ENCODE measurements at regions not wholly inside any gene's neighbourhood (a gene's known extent, or its start where the extent isn't known, plus 50 kb on each side); places are given as distances from the start of the nearest gene placed in this dataset.
"Not testable (repeated sequence)": the region's sequence is repeated elsewhere in the genome, so short reads cannot be mapped to it uniquely, and the experiment has no call there.

- no peak for DNase-seq (ENCODE audit: low read depth)
Measured at GRCh38 chrX:130467936-130468335, 66.1 kb downstream of the RBMX2 start.

- no peak for DNase-seq (ENCODE audit: low read depth)
Measured at GRCh38 chrX:130468395-130468923, 66.7 kb downstream of the RBMX2 start.

GRCh38 chrX:130482871-130483270 lies 81.1 kb downstream of the RBMX2 start:
- DNase-seq (ENCODE audit: low read depth) = no peak

- no peak for DNase-seq (ENCODE audit: low read depth)
Measured at GRCh38 chrX:130485870-130486269, 84.1 kb downstream of the RBMX2 start.

GRCh38 chrX:130495502-130495901 lies 93.7 kb downstream of the RBMX2 start:
- DNase-seq (ENCODE audit: low read depth) = not testable (repeated sequence)

GRCh38 chrX:130497531-130497930 lies 95.7 kb downstream of the RBMX2 start:
- DNase-seq (ENCODE audit: low read depth) = no peak

GRCh38 chrX:130498653-130499274 lies 97.0 kb downstream of the RBMX2 start:
- DNase-seq (ENCODE audit: low read depth) = no peak

- no peak for DNase-seq (ENCODE audit: low read depth)
Measured at GRCh38 chrX:130502016-130502570, 100.3 kb downstream of the RBMX2 start.

GRCh38 chrX:130504019-130504418 lies 102.2 kb downstream of the RBMX2 start:
- DNase-seq (ENCODE audit: low read depth) = no peak

GRCh38 chrX:130507015-130507414 lies 105.2 kb downstream of the RBMX2 start:
- no peak for DNase-seq (ENCODE audit: low read depth)

- DNase-seq (ENCODE audit: low read depth) = not testable (repeated sequence)
Measured at GRCh38 chrX:130512534-130512933, 110.7 kb downstream of the RBMX2 start.

- no peak for DNase-seq (ENCODE audit: low read depth)
Measured at GRCh38 chrX:130516123-130516522, 114.3 kb downstream of the RBMX2 start.

- no peak for DNase-seq (ENCODE audit: low read depth)
Measured at GRCh38 chrX:130523460-130524394, 121.9 kb downstream of the RBMX2 start.

- DNase-seq (ENCODE audit: low read depth) = no peak
Measured at GRCh38 chrX:130524476-130525194, 122.8 kb downstream of the RBMX2 start.

- no peak for DNase-seq (ENCODE audit: low read depth)
Measured at GRCh38 chrX:130529531-130529930, 127.7 kb downstream of the RBMX2 start.

- DNase-seq (ENCODE audit: low read depth) = no peak
Measured at GRCh38 chrX:130531066-130531465, 129.3 kb downstream of the RBMX2 start.

GRCh38 chrX:130539721-130540321 lies 138.0 kb downstream of the RBMX2 start:
- DNase-seq (ENCODE audit: low read depth) = peak; percentile 11

- DNase-seq (ENCODE audit: low read depth) = no peak
Measured at GRCh38 chrX:130543603-130544325, 142.0 kb downstream of the RBMX2 start.

- DNase-seq (ENCODE audit: low read depth) = no peak
Measured at GRCh38 chrX:130545796-130546195, 144.0 kb downstream of the RBMX2 start.

- DNase-seq (ENCODE audit: low read depth) = not testable (repeated sequence)
Measured at GRCh38 chrX:130549382-130549781, 147.6 kb downstream of the RBMX2 start.

GRCh38 chrX:130550351-130550750 lies 148.6 kb downstream of the RBMX2 start:
- DNase-seq (ENCODE audit: low read depth) = no peak
